ENCODE measurements at regions not wholly inside any gene's neighbourhood (a gene's known extent, or its start where the extent isn't known, plus 50 kb on each side); places are given as distances from the start of the nearest gene placed in this dataset.

- no peak for TF ChIP-seq EZH2 (IDR thresholded peaks at IDR 0.05; ENCODE audit: borderline replicate concordance, control insufficient read depth, low read depth, low read length)
- TF ChIP-seq RBBP5 (conservative IDR thresholded peaks at IDR 0.05): no peak
- no peak for TF ChIP-seq CTCF (IDR thresholded peaks at IDR 0.05 in 2 of 3, conservative IDR thresholded peaks at IDR 0.05 in 1 of 3; ENCODE audit: control insufficient read depth in 2 of 3, extremely low read depth in 1 of 3, insufficient read depth in 1 of 3, low read depth in 3 of 3, low read length in 3 of 3)
- no peak for TF ChIP-seq FOS (IDR thresholded peaks at IDR 0.05; ENCODE audit: borderline replicate concordance, extremely low read depth, insufficient read length)
- TF ChIP-seq USF1 (IDR thresholded peaks at IDR 0.05; ENCODE audit: borderline replicate concordance, extremely low read length, insufficient read depth, low read depth, low read length): no peak
- TF ChIP-seq ZNF687 (IDR thresholded peaks at IDR 0.05): no peak
- TF ChIP-seq MTA3 (IDR thresholded peaks at IDR 0.05; ENCODE audit: borderline replicate concordance, low read length): no peak
These were observed 280.4 kb downstream of the KLF13 start for GRCh38 chr15:31606931-31607497.

Measured in GM12878 (cell line).